Suppressor macrophage (primary cell): ENCODE measurements at regions not wholly inside any gene's neighbourhood (a gene's known extent, or its start where the extent isn't known, plus 50 kb on each side); places are given as distances from the start of the nearest gene placed in this dataset.
"Not testable (repeated sequence)": the region's sequence is repeated elsewhere in the genome, so short reads cannot be mapped to it uniquely, and the experiment has no call there.

ENCODE experiments used
- DNase-seq, 4 experiments: peaks; one replicate each; pipeline ENCODE4 v3.0.0-alpha.2; 2020 to 2022

DNA sequence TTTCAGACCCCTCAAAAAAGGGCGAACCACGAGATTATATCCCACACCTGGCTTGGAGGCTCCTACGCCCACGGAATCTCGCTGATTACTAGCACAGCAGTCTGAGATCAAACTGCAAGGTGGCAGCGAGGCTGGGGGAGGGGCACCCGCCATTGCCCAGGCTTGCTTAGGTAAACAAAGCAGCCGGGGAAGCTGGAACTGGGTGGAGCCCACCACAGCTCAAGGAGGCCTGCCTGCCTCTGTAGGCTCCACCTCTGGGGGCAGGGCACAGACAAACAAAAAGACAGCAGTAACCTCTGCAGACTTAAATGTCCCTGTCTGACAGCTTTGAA is 1136.6 kb downstream of the FSCB start:
- DNase-seq: not testable (repeated sequence)

DNA sequence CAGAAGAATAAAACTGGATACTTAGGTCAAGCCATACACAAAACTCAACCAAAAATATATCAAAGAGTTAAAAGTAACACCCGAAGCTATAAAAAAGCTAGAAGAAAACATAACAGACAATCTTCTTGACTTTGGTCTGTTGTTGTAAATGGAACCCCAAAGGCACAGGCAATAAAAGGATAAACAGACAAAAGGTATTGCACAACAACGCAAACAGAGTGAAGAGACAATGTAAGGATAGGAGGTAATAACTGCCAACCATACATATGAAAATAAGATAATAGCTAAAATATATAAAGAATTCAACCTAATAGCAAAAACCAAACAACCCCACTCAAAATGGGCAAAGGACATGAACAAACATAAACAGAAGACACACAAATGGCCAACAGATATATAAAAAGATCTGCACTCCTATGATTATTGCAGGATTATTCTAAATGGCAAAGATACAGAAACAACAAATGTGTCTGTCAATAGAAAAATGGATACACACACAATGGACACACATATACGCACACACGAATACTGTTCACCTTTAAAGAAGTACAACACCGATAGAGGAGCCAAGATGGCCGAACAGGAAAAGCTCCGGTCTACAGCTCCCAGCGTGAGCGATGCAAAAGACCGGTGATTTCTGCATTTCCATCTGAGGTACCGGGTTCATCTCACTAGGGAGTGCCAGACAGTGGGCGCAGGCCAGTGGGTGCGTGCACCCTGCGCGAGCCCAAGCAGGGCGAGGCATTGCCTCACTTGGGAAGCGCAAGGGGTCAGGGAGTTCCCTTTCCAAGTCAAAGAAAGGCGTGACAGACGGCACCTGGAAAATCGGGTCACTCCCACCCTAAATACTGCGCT is 1137.1 kb downstream of the FSCB start:
- no peak for DNase-seq

DNA sequence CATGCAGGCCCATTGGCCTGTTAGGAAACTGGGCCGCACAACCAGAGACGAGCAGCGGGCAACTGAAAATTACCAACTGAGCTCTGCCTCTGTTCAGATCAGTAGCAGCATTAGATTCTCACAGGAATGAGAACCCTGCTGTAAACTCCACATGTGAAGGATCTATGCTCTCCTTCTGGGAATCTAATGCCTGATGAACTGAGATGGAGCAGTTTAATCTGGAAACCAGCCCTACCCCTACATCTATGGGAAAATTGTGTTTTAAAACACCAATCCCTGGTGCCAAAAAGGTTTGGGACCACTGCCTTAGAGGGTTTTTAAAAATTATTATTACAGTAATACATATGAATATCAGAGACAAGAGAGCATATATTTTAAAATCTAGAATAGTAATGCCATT is 1144.5 kb downstream of the FSCB start:
- DNase-seq: no peak

DNA sequence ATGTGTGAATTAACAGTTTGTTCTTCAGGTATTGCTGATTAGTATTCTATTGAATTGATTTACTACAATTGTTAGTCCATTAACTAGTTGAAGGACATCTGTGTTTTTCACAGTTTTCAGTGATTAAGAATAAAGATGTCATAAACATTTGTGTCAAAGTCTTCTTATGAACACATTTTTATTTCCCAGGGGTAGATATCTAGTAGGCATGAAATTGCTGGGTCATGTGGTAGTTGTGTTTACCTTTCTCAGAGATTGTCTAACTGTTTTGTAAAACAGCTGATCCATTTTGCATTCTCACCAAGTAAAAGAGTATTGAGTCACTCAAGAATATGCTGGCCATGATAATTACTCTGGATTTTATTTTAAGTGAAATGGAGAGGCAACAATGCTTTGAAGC is 1145.3 kb downstream of the FSCB start:
- no peak for DNase-seq

DNA sequence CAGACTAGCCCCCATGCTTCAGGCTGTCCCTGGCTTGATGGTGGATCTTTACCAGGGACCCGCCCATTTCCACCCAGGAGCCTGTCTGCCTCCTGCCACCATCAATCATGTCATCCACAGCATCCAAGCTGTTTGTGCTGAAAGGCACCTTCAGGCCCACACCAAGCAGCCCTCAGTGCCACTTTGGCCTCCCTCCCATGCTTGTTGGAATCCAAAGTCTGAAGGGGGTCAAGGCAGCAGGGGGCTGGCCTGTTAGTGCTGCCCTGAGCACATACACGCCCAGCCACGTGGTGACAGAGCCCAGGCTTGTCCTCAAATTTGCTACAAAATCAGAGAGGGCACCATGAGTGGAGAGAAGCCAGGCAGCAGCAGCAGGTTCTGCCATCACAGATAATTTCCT is 1146.8 kb downstream of the FSCB start:
- DNase-seq: no peak

DNA sequence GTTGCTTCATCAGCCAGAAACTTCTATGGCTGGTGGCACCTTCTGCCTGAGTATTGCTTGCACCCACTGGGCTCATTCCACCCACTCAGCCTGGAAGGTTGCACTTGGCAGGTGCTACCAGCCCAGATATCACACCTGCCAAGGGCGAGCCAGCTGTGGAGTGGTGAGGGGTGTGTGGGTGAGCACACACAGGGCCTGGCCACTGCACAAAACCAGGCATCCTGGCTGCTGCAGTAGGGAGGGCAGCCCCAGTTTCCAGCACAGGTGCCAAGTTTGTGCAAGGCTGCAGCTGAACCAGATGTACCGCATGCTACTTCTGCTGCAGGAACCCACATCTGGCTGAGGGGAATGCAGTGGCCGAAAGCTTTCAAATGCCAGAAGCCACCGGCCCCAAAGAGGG is 1147.8 kb downstream of the FSCB start:
- no peak for DNase-seq

DNA sequence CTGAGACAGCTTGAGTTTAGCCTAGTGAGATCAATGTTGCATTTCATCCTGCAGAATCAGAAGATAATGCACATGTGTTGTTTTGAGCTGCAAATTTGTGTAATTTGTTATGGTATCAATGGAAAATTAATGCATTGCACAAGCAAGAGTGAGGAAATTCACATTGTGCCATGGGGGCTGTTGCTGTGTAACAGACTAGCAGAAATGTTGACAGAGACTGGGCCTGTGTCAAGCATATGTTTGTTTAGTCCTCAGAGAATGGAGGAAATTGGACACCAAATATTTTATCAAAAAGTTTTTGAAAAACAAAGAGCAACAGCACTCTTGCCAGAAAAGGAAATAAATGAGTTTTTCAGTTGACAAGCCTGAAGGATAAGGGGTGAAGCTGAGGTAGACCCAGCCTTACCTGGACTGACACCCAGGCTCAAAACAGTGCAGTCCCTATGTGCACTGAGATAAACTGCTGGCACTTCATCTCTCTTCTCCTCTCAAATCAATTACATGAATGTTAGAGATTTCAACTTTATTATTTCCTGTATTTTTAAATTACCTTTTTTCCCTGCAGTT is 1150.0 kb downstream of the FSCB start:
- no peak for DNase-seq

DNA sequence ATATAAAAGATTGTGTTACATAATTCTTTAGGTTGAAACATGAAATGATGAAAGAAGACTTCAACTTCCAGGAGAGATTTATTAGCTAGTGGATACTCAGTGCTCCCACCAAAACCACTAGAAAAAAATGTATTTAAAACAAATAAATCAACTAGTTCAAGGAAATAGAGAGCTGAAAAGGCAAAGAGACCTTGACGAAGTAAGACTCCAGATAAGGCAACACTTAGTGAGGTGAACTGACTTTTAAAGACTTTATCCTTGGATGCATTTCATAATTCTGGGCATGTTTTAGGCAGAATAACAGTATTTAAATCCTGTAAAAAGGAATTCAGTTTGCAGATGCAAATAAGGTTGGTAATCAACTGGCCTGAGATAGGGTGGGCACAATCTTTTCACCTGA is 1150.7 kb downstream of the FSCB start:
- DNase-seq: no peak

DNA sequence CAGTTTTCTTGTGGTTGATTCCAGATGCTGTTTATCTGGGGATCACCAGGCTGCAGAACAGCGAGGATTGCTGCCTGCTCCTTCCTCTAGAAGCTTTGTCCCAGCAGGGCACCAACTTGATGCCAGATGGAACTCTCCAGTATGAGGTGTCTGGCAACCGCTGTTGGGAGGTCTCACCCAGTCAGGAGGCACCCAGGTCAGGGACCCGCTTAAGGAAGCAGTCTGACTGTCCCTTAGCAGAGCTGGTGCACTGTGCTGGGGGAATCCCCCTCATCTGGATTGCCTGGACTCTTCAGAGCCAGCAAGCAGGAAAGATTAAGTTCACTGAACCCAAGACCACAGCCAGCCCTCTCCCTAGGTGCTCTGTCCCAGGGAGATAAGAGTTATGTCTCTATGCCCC is 1165.2 kb downstream of the FSCB start:
- no peak for DNase-seq

DNA sequence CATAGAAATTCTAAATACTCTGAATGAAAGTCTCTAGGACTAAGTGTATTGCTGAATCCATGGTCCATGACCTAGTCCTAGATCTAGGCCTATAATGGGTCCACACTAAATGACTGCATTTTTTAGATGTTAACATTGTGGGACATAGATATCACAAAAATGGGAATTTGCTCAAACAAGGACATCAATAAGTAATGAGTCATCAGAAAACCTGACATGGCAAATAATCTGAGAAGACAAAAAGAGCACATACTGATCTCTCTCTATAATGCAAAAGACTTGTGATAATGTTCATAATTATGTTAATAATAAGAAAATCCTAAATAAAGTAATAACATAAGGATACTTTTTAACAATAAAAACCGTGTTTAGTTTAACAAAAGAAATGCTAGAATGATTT is 1168.4 kb downstream of the FSCB start:
- no peak for DNase-seq

DNA sequence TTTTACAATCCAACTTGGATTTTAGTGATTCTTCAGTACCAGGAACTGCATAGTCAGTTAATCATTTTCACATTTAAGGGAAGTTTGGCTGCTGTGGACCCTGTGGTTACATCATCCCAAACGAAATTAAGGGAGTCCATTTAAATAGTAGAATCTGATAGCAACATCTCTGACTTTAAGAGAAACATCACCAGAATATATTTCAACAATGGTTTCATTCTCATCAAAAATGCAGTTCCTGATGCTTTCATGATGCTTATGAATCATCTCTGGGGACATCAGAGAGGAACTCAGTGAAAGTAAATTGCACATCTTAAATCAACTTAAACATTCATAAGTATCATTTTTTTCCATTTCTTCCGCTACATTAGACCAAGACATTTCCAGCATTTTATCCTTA is 1170.7 kb downstream of the FSCB start:
- DNase-seq: no peak

DNA sequence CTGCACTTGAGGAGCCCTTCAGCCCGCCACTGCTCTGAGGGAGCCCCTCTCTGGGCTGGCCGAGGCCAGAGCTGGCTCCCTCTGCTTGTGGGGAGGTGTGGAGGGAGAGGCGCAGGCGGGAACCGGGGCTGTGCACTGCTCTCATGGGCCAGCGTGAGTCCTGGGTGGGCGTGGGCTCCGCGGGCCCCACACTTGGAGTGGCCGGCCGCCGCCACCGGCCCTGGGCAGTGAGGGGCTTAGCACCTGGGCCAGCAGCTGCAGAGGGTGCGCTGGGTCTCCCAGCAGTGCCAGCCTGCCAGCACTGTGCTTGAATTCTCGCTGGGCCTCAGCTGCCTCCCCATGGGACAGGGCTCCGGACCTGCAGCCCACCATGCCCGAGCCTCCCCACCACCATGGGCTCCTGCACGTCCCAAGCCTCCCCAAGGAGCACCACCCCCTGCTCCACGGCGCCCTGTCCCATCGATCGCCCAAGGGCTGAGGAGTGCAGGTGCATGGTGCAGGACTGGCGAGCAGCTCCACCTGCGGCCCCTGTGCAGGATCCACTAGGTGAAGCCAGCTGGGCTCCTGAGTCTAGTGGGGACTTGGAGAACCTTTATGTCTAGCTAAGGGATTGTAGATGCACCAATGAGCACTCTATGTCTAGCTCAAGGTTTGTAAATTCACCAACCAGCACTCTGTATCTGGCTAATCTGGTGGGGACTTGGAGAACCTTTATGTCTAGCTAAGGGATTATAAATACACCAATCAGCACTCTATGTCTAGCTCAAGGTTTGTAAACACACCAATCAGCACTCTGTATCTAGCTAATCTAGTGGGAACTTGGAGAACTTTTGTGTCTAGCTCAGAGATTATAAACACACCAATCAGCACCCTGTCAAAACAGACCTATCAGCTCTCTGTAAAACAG is 1180.3 kb downstream of the FSCB start:
- not testable (repeated sequence) for DNase-seq

DNA sequence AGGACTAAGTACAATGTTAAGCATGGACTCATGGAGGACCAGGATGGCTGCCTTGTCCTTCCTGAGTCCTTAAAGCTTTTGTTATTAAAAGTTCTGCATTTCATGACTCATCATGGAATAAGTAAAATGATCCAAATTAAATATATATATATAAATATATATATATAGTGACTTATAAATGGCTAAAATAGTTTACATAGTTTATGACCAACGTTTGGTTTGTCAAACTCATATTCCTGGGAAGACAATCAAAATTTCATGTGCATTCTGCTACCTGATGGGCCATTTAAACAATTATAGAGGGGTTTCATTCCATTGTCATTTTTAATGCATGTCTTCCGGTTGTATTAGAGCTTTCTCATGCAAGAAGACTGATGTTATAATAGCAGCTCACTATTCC is 1190.7 kb downstream of the FSCB start:
- no peak for DNase-seq

DNA sequence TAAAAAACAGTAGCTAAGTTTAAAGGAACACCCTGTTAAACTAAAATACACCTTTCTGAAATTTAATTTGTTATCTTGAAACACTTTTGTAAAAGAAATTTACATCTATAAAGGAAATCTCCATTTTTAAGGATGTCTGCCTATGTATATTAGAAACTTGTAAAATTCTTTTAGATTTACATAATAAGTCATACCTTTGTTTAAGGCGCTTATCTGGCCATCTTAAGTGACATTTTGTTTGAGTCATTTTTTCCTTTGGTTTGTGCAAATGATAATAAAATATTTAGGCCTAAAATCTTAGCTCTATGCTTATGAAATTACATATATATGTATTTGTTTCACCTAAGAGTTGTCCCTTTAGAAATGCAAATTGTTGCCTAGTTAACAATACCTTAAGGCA is 1193.4 kb downstream of the FSCB start:
- DNase-seq: no peak

DNA sequence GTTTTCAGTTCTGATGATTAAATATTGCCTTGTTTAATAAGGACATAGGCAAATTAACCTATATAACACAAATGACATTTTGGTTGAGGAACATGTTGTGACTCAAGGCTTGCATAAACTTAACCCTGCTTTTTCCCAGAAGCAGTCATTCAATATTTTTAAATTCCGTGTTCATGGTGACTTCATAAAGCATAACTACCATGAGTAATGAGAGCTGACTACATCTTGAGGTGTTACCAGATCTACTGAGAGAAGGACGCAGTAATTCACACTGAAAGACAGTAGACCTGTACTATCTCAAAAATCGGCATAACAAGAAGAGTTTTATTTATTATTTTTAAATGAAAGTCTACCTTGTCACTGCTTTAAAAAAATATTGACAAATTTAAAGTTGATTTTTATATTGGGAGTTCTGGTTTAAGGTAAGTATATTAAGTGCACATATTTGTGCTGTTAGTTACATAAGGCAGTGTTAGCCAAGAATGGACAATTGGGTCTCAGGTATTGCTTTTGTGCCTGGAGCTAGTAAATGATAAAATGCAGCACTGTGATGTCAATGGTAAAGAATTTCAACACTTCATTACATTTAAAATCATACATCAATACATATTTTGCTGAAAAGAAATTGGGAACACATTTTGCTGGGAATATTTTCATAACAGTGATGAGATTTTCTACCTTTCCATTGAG is 1198.5 kb downstream of the FSCB start:
- DNase-seq: no peak

DNA sequence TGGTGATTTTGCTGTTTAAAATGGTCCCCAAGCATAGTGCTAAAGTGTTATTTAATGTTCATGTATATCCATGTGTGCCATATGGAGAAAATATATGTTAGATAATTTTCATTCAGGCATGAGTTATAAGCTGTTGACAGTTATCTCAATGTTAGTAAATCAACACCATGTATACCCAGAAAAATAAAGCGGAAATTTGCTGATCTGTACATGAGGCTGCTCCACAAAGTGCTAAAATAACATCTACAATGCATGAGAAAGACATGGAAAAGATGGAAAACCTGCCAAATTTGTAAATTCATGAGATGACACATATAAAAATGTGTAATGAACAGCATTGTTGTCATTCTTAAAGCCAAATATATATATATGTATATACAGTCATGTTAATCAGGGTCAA is 1199.2 kb downstream of the FSCB start:
- DNase-seq: no peak

DNA sequence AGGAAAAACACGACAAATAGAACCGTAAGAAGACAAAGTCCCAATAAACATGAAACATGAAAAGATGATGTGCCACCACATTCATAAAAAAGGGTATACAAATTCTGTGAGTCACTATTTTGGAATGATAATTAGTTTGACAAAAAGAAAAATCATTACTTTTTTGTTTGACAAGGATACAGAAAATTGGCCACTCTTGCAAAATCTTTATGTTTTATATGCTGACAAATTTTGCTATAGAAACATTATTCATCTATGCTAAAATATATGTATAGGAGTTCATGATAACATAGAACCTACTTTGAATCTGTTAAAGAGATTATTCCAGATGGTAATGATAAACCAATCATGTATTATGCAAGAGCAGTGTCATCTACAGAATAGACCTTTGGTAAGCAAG is 1201.0 kb downstream of the FSCB start:
- DNase-seq: no peak

DNA sequence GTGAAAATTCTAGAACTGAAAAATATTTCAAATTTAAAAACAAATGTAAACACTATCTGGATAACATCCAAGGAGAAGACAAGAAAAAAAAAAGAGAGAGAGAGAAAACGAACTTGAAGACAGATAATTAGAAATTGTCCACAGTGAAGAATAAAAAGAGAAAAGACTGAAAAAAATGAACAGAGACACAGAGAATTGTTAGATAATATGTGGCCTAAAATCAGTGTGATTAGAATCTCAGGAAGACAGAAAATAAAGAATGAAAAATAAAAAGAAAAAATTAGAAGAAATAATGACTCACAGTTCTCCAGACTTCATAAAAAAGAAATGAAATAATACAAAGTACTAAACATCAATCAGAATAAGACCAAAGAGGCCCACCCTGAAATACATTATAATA is 1209.3 kb downstream of the FSCB start:
- no peak for DNase-seq

DNA sequence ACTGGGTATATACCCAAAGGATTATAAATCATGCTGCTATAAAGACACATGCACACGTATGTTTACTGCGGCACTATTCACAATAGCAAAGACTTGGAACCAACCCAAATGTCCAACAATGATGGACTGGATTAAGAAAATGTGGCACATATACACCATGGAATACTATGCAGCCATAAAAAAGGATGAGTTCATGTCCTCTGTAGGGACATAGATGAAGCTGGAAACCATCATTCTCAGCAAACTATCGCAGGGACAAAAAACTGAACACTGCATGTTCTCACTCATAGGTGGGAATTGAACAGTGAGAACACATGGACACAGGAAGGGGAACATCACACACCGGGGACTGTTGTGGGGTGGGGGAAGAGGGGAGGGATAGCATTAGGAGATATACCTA is 1211.0 kb downstream of the FSCB start:
- not testable (repeated sequence) for DNase-seq

DNA sequence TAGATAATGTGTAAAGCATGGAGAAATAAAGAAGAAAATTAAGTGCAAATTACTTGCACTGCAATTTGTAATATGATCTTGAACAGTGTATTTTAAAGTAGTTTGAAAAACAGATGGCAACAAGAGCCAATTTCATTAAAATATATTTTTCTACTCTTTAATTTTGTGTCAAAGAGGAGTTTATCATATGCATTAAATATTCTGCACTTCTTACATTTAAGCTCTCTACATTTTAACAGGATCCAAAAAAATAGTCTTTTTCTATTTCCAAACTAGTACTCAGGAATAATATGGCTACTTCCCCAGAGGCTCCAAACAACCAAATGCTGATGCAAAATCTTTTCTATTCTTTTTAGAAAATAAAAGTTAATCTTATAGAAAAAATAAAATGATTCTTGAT is 1221.5 kb downstream of the FSCB start:
- no peak for DNase-seq

DNA sequence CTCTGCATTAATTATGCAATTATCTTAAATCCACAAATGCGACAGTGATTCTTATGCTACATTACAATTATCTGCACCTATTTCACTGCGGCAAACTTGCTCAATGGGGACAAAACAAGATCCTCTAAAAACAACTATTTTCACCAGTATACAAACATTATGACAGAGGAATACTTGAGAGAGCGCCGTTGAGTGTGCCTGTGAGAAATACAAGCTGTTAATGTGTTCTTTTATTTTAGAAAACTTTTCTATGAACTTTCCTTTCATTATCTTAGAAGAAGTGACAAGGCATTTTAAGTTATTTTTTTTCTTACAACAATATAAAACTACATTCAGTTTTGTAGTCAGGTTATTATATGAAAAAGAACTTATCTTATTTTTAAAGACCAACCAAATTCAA is 1247.0 kb downstream of the FSCB start:
- DNase-seq: no peak

DNA sequence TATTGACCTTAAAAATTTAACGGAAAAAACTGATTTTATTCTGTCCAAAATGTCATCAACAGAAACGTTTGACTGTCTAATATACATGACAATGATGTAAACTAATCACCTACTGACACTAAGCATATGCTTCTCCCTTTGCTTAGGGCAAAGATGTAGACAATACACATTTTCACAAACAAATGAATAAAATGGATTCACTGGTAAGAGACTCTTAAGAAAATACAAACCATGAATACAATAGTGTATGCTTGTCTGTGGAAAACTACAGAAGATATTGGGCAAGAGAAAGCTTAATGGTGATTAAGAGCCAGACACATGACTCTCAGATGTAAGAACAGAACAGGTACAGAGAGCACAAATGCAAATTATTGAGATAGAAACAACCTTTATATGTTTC is 1248.7 kb downstream of the FSCB start:
- DNase-seq: no peak

DNA sequence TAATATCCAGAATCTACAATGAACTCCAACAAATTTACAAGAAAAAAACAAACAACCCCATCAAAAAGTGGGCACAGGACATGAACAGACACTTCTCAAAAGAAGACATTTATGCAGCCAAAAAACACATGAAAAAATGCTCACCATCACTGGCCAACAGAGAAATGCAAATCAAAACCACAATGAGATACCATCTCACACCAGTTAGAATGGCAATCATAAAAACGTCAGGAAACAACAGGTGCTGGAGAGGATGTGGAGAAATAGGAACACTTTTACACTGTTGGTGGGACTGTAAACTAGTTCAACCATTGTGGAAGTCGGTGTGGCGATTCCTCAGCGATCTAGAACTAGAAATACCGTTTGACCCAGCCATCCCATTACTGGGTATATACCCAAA is 1250.1 kb downstream of the FSCB start:
- not testable (repeated sequence) for DNase-seq
